ENCODE measurements at regions not wholly inside any gene's neighbourhood (a gene's known extent, or its start where the extent isn't known, plus 50 kb on each side); places are given as distances from the start of the nearest gene placed in this dataset.

DNA sequence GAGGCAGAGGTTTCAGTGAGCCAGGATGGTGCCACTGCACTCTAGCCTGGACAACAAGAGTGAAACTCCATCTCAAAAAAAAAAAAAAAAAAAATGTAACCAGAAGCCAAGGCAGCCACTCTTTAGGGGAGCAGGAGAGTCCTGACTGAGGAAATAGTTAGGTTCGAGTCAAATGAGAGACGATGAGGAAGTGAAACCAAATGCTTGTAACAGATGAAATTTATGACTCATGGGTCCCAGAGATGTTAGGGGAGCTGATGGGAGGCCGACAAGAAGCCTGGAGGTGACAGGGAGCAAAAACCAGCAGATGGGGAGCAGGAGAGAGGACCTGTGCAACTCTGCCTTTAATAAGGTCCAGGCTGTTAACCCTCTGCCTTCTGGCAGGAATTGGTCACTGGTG, 756.1 kb upstream of the DDX18 start:
- no peak for DNase-seq (ENCODE audit: low read depth)
- H3K4me3 ChIP-seq (ENCODE audit: control insufficient read depth, low read depth, low read length): no peak overlapping the region
- TF ChIP-seq, protein P1, sequence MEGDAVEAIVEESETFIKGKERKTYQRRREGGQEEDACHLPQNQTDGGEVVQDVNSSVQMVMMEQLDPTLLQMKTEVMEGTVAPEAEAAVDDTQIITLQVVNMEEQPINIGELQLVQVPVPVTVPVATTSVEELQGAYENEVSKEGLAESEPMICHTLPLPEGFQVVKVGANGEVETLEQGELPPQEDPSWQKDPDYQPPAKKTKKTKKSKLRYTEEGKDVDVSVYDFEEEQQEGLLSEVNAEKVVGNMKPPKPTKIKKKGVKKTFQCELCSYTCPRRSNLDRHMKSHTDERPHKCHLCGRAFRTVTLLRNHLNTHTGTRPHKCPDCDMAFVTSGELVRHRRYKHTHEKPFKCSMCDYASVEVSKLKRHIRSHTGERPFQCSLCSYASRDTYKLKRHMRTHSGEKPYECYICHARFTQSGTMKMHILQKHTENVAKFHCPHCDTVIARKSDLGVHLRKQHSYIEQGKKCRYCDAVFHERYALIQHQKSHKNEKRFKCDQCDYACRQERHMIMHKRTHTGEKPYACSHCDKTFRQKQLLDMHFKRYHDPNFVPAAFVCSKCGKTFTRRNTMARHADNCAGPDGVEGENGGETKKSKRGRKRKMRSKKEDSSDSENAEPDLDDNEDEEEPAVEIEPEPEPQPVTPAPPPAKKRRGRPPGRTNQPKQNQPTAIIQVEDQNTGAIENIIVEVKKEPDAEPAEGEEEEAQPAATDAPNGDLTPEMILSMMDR (IDR thresholded peaks at IDR 0.05; ENCODE audit: control insufficient read depth, insufficient read depth, low read depth, low read length, missing control alignments): no peak

DNA sequence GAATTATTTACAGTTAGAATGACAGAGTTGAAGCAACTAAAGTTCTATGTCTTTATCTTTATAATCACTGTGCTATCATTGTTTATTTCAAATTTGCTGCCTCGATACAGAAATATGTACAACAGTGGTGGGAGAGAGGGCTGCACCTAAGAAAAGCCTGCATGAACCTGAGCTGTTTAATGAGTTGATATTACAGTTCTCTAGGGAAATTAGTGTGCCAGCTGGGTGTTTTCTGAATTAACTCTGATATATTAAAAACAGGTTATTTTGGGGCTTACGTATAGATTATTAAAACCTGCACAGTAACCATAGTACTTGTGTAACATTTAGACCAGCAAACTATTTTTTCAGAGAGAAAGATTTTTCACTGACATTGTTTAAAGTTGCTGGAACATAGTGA, 750.5 kb upstream of the DDX18 start:
- DNase-seq (ENCODE audit: low read depth): no peak
- H3K4me3 ChIP-seq (ENCODE audit: control insufficient read depth, low read depth, low read length): no peak overlapping the region
- TF ChIP-seq, protein P1 (IDR thresholded peaks at IDR 0.05; ENCODE audit: control insufficient read depth, insufficient read depth, low read depth, low read length, missing control alignments): no peak

DNA sequence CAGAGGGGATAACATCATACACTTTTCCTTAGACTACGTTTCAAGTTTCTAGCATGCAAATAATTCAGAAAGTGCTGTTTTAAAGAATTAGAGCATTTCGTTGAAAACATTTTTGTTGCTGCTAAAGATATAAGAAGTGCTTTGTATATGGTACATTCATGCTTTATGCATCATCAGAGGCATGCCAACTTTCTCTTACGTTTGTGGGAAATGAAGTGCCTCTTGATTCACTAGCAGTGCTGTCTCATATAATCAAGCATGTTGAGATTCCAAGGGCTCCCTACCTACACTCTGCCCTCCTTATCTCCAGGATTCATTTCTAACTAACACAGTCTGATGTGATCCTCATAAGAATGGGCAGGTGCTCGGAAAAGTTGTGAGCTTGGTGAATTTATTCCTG, 748.6 kb upstream of the DDX18 start:
- DNase-seq (ENCODE audit: low read depth): no peak
- TF ChIP-seq, protein P1 (IDR thresholded peaks at IDR 0.05; ENCODE audit: control insufficient read depth, insufficient read depth, low read depth, low read length, missing control alignments): no peak
- H3K4me3 ChIP-seq (ENCODE audit: control insufficient read depth, low read depth, low read length): no peak overlapping the region

DNA sequence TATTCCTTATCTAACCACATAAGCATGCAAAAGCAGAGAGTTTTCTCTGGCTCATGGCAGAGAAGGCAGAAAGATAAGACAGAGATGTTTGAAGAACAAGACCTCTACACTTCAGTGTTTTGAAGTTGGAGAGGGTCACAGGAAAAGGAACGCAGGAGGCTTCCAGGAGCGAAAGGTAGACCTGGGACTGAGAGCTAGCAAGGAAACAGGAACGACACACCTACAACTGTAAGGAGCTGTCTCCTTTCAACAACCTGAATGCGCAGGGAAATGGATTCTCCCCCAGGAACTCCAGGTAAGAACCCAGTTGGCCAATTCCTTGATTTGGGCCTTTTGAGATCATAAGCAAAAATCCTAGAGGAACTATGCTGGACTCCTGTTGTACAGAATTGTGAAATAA, 746.6 kb upstream of the DDX18 start:
- H3K4me3 ChIP-seq (ENCODE audit: control insufficient read depth, low read depth, low read length): no peak overlapping the region
- DNase-seq (ENCODE audit: low read depth): no peak
- TF ChIP-seq, protein P1 (IDR thresholded peaks at IDR 0.05; ENCODE audit: control insufficient read depth, insufficient read depth, low read depth, low read length, missing control alignments): no peak

DNA sequence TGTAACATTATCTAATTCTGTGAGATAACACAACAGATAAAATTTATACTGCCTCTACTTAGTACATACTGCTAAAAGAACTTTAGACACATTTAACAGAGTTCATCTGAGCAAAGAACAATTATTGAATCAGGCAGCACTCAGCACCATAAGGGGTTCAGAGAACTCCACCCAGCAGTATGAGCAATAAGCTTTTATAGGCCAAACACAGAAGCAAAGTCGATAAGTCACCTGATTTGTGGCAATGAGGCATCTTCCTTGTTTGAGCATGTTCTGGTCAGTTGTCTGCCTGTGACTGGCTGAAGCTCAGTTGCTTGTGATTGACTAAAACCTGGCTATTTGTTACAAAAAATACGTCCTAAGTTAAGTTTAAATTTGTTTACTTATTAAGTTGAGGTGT, 746.1 kb upstream of the DDX18 start:
- TF ChIP-seq, protein P1 (IDR thresholded peaks at IDR 0.05; ENCODE audit: control insufficient read depth, insufficient read depth, low read depth, low read length, missing control alignments): no peak
- H3K4me3 ChIP-seq (ENCODE audit: control insufficient read depth, low read depth, low read length): no peak overlapping the region
- DNase-seq (ENCODE audit: low read depth): no peak

DNA sequence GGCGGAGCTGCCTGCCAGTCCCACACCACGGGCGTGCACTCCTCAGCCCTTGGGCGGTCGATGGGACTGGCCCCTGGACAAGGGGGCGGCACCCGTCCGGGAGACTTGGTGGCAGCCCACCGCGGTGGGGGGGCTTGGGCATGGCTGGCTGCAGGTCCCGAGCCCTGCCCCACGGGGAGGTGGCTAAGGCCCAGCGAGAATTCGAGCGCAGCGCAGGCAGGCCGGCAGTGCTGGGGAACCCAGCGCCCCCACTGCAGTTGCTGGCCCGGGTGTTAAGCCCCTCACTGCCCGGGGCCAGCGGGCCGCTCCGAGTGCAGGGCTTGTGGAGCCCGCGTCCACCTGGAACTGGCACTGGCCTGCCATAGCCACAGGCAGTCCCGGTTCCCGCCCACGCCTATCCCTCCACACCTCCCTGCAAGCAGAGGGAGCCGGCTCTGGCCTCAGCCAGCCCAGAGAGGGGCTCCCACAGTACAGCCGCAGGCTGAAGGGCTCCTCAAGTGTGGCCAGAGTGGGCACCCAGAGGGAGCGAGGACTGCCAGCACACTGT, 742.9 kb upstream of the DDX18 start:
- no peak overlapping the region for H3K4me3 ChIP-seq (ENCODE audit: control insufficient read depth, low read depth, low read length)
- no peak for DNase-seq (ENCODE audit: low read depth)
- TF ChIP-seq, protein P1 (IDR thresholded peaks at IDR 0.05; ENCODE audit: control insufficient read depth, insufficient read depth, low read depth, low read length, missing control alignments): no peak

DNA sequence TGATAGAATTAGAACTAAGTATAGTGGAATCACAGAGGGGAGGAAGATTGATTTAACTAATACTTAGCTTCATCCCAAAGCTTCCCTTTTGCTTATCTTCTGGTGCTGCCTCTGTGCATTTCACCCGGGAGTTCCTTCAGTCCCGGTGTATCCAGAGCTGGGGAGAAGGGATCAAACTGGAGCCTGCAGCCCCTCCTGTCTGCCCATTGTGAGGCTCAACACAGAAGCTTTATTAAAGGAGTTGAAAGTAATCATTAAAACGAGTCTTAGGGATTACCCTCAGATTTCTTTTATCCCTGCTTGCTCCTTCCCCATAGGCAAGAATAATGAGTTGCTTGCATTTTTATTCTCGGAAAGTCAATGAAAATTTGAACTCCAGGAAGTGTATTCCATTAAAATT, 739.7 kb upstream of the DDX18 start:
- no peak overlapping the region for H3K4me3 ChIP-seq (ENCODE audit: control insufficient read depth, low read depth, low read length)
- DNase-seq (ENCODE audit: low read depth): no peak
- TF ChIP-seq, protein P1 (IDR thresholded peaks at IDR 0.05; ENCODE audit: control insufficient read depth, insufficient read depth, low read depth, low read length, missing control alignments): no peak

Data from AG09309 (cell line).